ENCODE measurements at regions not wholly inside any gene's neighbourhood (a gene's known extent, or its start where the extent isn't known, plus 50 kb on each side); places are given as distances from the start of the nearest gene placed in this dataset.

- peak; percentile 12 to 14 for DNase-seq (ENCODE audit: low read depth in 1 of 2, low spot score in 1 of 2)
Measured at GRCh38 chr5:5017827-5018577, 122.1 kb upstream of the ADAMTS16 start.

DNA sequence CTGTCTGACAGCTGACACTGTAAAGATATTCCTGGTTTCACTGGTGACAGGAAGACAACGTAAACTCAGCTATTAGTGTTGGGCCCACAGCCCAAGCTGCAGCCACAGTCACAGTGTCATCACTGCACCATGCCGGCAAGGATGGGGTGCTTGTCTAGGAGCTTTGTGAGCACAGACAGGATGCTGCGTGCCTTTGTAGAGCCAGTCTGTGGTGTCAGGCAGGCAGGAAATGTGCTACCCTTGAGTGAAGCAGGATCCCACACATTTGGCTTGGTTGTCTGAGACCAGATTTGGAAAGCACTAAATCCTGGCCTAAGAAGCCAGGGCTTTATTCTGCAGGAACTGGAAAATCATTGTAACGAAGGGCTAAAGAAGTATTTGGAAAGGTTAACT is 121.6 kb upstream of the ADAMTS16 start:
- WGBS (ENCODE audit: missing lambda C conversion rate) = 9% methylated on average over 4 of the region's 4 CpGs
- no peak overlapping the region for H3K27ac ChIP-seq
- H3K9me3 ChIP-seq = no peaks in the 10 kb centered on the region
- no peak for DNase-seq (ENCODE audit: low read depth in 1 of 2, low spot score in 1 of 2)
- H3K4me1 ChIP-seq = no peaks in the 10 kb centered on the region
- peak; percentile 29 to 31; a peak in 1 of 6 replicates for ATAC-seq
- TF ChIP-seq EP300 (IDR thresholded peaks at IDR 0.05) (no peak), FOSB (CRISPR knock-in tag; IDR thresholded peaks at IDR 0.05) (no peak), ELK1 (IDR thresholded peaks at IDR 0.05; ENCODE audit: low read depth, low read length) (no peak), GATA3 (IDR thresholded peaks at IDR 0.05; ENCODE audit: borderline replicate concordance) (no peak), ZSCAN20 (CRISPR knock-in tag; IDR thresholded peaks at IDR 0.05) (no peak), PHF8 (IDR thresholded peaks at IDR 0.05; ENCODE audit: borderline replicate concordance, low read depth) (no peak), NPAS2 (CRISPR knock-in tag; IDR thresholded peaks at IDR 0.05; ENCODE audit: borderline replicate concordance) (no peak), RARB (CRISPR knock-in tag; IDR thresholded peaks at IDR 0.05) (no peak), HOXA7 (CRISPR knock-in tag; IDR thresholded peaks at IDR 0.05) (no peak), MAZ (IDR thresholded peaks at IDR 0.05; ENCODE audit: borderline replicate concordance, low read depth, low read length) (no peak), JUNB (IDR thresholded peaks at IDR 0.05) (no peak)
- H3K4me3 ChIP-seq = no peak overlapping the region
- POLR2A ChIA-PET = no interaction called here
- no peak for FAIRE-seq
- 0 out of 3 replicates have a peak overlapping the region, but pooled peaks have one; percentile 23 for H3K4me2 ChIP-seq
- CTCF ChIA-PET = no interaction called here

More at GRCh38 chr5:5017827-5018577, 122.1 kb upstream of the ADAMTS16 start:
- TF ChIP-seq, protein P1, sequence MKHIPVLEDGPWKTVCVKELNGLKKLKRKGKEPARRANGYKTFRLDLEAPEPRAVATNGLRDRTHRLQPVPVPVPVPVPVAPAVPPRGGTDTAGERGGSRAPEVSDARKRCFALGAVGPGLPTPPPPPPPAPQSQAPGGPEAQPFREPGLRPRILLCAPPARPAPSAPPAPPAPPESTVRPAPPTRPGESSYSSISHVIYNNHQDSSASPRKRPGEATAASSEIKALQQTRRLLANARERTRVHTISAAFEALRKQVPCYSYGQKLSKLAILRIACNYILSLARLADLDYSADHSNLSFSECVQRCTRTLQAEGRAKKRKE (CRISPR knock-in tag; IDR thresholded peaks at IDR 0.05; ENCODE audit: low read depth) = no peak
- TF ChIP-seq POLR2AphosphoS2 (conservative IDR thresholded peaks at IDR 0.05; ENCODE audit: low read length) (no peak), ZFP36 (IDR thresholded peaks at IDR 0.05; ENCODE audit: borderline replicate concordance, partially characterized antibody) (no peak), POLR2A (IDR thresholded peaks at IDR 0.05; ENCODE audit: low read length) (no peak), RARB (CRISPR knock-in tag; IDR thresholded peaks at IDR 0.05) (no peak), MYC (IDR thresholded peaks at IDR 0.05; ENCODE audit: borderline replicate concordance, low read length) (no peak), KDM5A (IDR thresholded peaks at IDR 0.05) (no peak), NR3C1 (IDR thresholded peaks at IDR 0.05) (no peak), RNF2 (IDR thresholded peaks at IDR 0.05; ENCODE audit: borderline replicate concordance, low read depth) (no peak), ZSCAN20 (CRISPR knock-in tag; IDR thresholded peaks at IDR 0.05) (no peak), MAX (IDR thresholded peaks at IDR 0.05) (no peak), EHMT2 (IDR thresholded peaks at IDR 0.05; ENCODE audit: low read depth) (no peak), ELK1 (IDR thresholded peaks at IDR 0.05; ENCODE audit: low read depth, low read length) (no peak), FOSB (CRISPR knock-in tag; IDR thresholded peaks at IDR 0.05) (no peak), USF2 (IDR thresholded peaks at IDR 0.05) (no peak), RAD21 (conservative IDR thresholded peaks at IDR 0.05 in 1 of 2, IDR thresholded peaks at IDR 0.05 in 1 of 2) (no peak)
- Histone ChIP-seq H3K4me3 (no peak overlapping the region), H3K4me2 (0 out of 3 replicates have a peak overlapping the region, but pooled peaks have one; percentile 23), H3K27ac (no peak overlapping the region), H3K9me3 (no peaks in the 10 kb centered on the region), H3K4me1 (no peaks in the 10 kb centered on the region)
- FAIRE-seq (no peak), ATAC-seq (peak; percentile 31 to 46; a peak in 3 of 6 replicates)
- ChIA-PET POLR2A (no interaction called here), CTCF (interaction anchor here (0.9 kb wide), 1 partner anchor 76 kb away, joined by 3 read pairs; no protein-coding TSS in a partner anchor)
- WGBS (ENCODE audit: missing lambda C conversion rate) = 8% methylated on average over 9 of the region's 9 CpGs
